ENCODE measurements at regions not wholly inside any gene's neighbourhood (a gene's known extent, or its start where the extent isn't known, plus 50 kb on each side); places are given as distances from the start of the nearest gene placed in this dataset.

DNA sequence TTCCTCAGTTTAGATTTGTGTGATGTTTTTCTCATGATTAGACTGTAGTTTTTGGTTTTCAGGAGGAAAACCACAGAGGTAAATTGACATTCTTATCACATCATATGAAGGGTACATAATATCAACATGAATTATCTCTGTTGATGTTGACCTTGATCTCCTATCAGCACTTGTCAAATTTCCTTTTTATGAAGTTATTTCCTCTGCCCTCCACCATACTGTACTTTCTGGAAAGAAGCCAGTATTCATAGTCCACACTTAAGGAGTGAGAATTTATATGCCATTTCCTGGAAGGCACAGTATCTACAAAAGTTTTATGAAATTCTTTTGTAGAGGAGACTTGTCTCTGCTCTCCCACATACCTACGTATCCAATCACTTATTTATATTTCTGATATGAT lies 807.2 kb upstream of the MBL2 start:
- TF ChIP-seq POLR2AphosphoS5 (IDR thresholded peaks at IDR 0.05; ENCODE audit: low read depth, low read length) (no peak), POLR2A (IDR thresholded peaks at IDR 0.05; ENCODE audit: low read depth, low read length) (no peak)
